Liver (tissue), 7 donors: ENCODE measurements at regions not wholly inside any gene's neighbourhood (a gene's known extent, or its start where the extent isn't known, plus 50 kb on each side); places are given as distances from the start of the nearest gene placed in this dataset.

ENCODE experiments used
- DNase-seq: peaks from one replicate; pipeline ENCODE4 v3.0.0-alpha.2; 2017; ENCODE audit warnings: low spot score
- H3K27ac ChIP-seq, 2 donors: one replicate each; pipeline ENCODE4 v1.7.0; 2013; ENCODE audit warnings: inconsistent platforms in 2 of 2, low read length in 2 of 2, control low read depth in 1 of 2, low read depth in 1 of 2, mild to moderate bottlenecking in 1 of 2
- H3K27me3 ChIP-seq, 4 donors: one replicate each; pipeline versions ENCODE4 v1.6.1 to v1.7.0; 2013; ENCODE audit warnings: low read length in 3 of 4, inconsistent platforms in 1 of 4, mild to moderate bottlenecking in 1 of 4, moderate library complexity in 1 of 4; ENCODE audit not compliant: control insufficient read depth in 4 of 4, insufficient read depth in 4 of 4
- H3K36me3 ChIP-seq, 4 donors: one replicate each; pipeline versions ENCODE4 v1.6.1 to v1.7.0; 2013; ENCODE audit warnings: low read length in 3 of 4, mild to moderate bottlenecking in 3 of 4, low read depth in 1 of 4, moderate library complexity in 1 of 4; ENCODE audit not compliant: control insufficient read depth in 4 of 4, insufficient read depth in 3 of 4
- H3K4me1 ChIP-seq, 4 donors: one replicate each; pipeline versions ENCODE4 v1.6.1 to v1.7.0; 2013; ENCODE audit warnings: low read length in 3 of 4, mild to moderate bottlenecking in 3 of 4, moderate library complexity in 1 of 4; ENCODE audit not compliant: control insufficient read depth in 4 of 4, insufficient read depth in 4 of 4
- H3K4me3 ChIP-seq, 3 donors: one replicate each; pipeline versions ENCODE4 v1.6.1 to v1.7.0; 2013; ENCODE audit warnings: low read length in 3 of 3, control low read depth in 1 of 3, low read depth in 1 of 3, mild to moderate bottlenecking in 1 of 3
- H3K9ac ChIP-seq, 2 donors: one replicate each; pipeline ENCODE4 v1.7.0; 2013; ENCODE audit warnings: low read length in 2 of 2, mild to moderate bottlenecking in 2 of 2, moderate library complexity in 2 of 2, control low read depth in 1 of 2, low read depth in 1 of 2
- H3K9me3 ChIP-seq, 4 donors: one replicate each; pipeline versions ENCODE4 v1.6.1 to v1.7.0; 2013; ENCODE audit warnings: low read length in 3 of 4; ENCODE audit not compliant: control insufficient read depth in 4 of 4
- EGR1 ChIP-seq, 2 donors: IDR thresholded peaks; 2 replicates each; pipeline ENCODE4 v1.6.1; 2016 to 2018; ENCODE audit warnings: antibody characterized with exemption in 2 of 2, low read depth in 2 of 2
- FOXA1 ChIP-seq: IDR thresholded peaks from 2 replicates; pipeline ENCODE4 v1.6.1; 2016; ENCODE audit warnings: antibody characterized with exemption
- FOXA2 ChIP-seq: IDR thresholded peaks from 2 replicates; pipeline ENCODE4 v1.6.1; 2016; ENCODE audit warnings: antibody characterized with exemption
- GABPA ChIP-seq, 2 donors: IDR thresholded peaks in 1 of 2; conservative IDR thresholded peaks in 1 of 2; 2 replicates each; pipeline ENCODE4 v1.6.1; 2016; ENCODE audit warnings: antibody characterized with exemption in 2 of 2, mild to moderate bottlenecking in 1 of 2, moderate library complexity in 1 of 2
- HNF4A ChIP-seq, 2 donors: conservative IDR thresholded peaks; 2 replicates each; pipeline ENCODE4 v1.6.1; 2016; ENCODE audit warnings: antibody characterized with exemption in 2 of 2, mild to moderate bottlenecking in 2 of 2
- HNF4G ChIP-seq: IDR thresholded peaks from 2 replicates; pipeline ENCODE4 v1.6.1; 2016; ENCODE audit warnings: antibody characterized with exemption
- JUND ChIP-seq, 2 donors: IDR thresholded peaks; 2 replicates each; pipeline ENCODE4 v1.6.1; 2016; ENCODE audit warnings: antibody characterized with exemption in 2 of 2
- NR2F2 ChIP-seq: IDR thresholded peaks from 2 replicates; pipeline ENCODE4 v1.6.1; 2016; ENCODE audit warnings: antibody characterized with exemption
- RAD21 ChIP-seq, 2 donors: IDR thresholded peaks; 2 replicates each; pipeline ENCODE4 v1.6.1; 2016; ENCODE audit warnings: antibody characterized with exemption in 2 of 2, mild to moderate bottlenecking in 2 of 2
- RXRA ChIP-seq, 2 donors: IDR thresholded peaks; 2 replicates each; pipeline ENCODE4 v1.6.1; 2017 to 2018; ENCODE audit warnings: antibody characterized with exemption in 2 of 2, mild to moderate bottlenecking in 1 of 2
- SP1 ChIP-seq: IDR thresholded peaks from 2 replicates; pipeline ENCODE4 v1.6.1; 2018; ENCODE audit warnings: antibody characterized with exemption, mild to moderate bottlenecking
- TAF1 ChIP-seq: conservative IDR thresholded peaks from 2 replicates; pipeline ENCODE4 v1.6.1; 2016; ENCODE audit warnings: antibody characterized with exemption, mild to moderate bottlenecking
- YY1 ChIP-seq: IDR thresholded peaks from 2 replicates; pipeline ENCODE4 v1.6.1; 2016; ENCODE audit warnings: antibody characterized with exemption, mild to moderate bottlenecking
- TF ChIP-seq, protein P1 (sequence below): IDR thresholded peaks from 2 replicates; pipeline ENCODE4 v1.6.1; 2016; ENCODE audit warnings: antibody characterized with exemption, mild to moderate bottlenecking
- TF ChIP-seq, protein P2 (sequence below): fragments of 150-350 bp; IDR thresholded peaks from 2 replicates; pipeline ENCODE4 v1.5.1; 2017; ENCODE audit warnings: improper control_type of control experiment, low read depth, low read length; ENCODE audit not compliant: missing input control
- TF ChIP-seq, protein P3 (sequence below): IDR thresholded peaks from 2 replicates; pipeline ENCODE4 v1.6.1; 2016; ENCODE audit warnings: antibody characterized with exemption
- TF ChIP-seq, protein P4 (sequence below): IDR thresholded peaks from 2 replicates; pipeline ENCODE4 v1.6.1; 2016; ENCODE audit warnings: antibody characterized with exemption
- TF ChIP-seq, protein P5 (sequence below): IDR thresholded peaks from 2 replicates; pipeline ENCODE4 v1.6.1; 2016; ENCODE audit warnings: antibody characterized with exemption
- donor health status: healthy.
- donor health status: healthy.
- donor health status: healthy.
- donor health status: healthy.

DNA sequence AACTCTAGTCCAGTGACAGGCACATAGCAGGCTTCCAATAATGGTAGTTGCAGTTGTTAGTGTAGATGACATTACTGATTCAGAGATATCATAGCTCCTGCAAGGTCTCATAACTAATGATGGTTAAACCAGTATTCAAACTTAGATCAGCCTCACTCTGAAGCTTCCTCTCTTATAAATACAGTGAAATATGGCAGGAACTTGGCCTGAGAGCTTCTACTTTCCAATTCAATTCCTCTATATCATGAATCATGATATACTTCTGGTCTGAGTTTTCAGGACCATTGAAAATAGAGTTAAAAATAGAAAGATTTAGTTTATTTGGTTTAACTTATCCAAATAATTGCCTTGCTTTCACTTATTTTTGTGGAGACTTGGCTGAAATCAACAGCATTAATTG lies 167.5 kb upstream of the NOVA1 start:
- peak overlapping the region; percentile 6 to 62 for H3K27ac ChIP-seq
- H3K36me3 ChIP-seq = no peaks in the 10 kb centered on the region
- TF ChIP-seq, protein P1, sequence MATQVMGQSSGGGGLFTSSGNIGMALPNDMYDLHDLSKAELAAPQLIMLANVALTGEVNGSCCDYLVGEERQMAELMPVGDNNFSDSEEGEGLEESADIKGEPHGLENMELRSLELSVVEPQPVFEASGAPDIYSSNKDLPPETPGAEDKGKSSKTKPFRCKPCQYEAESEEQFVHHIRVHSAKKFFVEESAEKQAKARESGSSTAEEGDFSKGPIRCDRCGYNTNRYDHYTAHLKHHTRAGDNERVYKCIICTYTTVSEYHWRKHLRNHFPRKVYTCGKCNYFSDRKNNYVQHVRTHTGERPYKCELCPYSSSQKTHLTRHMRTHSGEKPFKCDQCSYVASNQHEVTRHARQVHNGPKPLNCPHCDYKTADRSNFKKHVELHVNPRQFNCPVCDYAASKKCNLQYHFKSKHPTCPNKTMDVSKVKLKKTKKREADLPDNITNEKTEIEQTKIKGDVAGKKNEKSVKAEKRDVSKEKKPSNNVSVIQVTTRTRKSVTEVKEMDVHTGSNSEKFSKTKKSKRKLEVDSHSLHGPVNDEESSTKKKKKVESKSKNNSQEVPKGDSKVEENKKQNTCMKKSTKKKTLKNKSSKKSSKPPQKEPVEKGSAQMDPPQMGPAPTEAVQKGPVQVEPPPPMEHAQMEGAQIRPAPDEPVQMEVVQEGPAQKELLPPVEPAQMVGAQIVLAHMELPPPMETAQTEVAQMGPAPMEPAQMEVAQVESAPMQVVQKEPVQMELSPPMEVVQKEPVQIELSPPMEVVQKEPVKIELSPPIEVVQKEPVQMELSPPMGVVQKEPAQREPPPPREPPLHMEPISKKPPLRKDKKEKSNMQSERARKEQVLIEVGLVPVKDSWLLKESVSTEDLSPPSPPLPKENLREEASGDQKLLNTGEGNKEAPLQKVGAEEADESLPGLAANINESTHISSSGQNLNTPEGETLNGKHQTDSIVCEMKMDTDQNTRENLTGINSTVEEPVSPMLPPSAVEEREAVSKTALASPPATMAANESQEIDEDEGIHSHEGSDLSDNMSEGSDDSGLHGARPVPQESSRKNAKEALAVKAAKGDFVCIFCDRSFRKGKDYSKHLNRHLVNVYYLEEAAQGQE = no peak
- TF ChIP-seq, protein P2, sequence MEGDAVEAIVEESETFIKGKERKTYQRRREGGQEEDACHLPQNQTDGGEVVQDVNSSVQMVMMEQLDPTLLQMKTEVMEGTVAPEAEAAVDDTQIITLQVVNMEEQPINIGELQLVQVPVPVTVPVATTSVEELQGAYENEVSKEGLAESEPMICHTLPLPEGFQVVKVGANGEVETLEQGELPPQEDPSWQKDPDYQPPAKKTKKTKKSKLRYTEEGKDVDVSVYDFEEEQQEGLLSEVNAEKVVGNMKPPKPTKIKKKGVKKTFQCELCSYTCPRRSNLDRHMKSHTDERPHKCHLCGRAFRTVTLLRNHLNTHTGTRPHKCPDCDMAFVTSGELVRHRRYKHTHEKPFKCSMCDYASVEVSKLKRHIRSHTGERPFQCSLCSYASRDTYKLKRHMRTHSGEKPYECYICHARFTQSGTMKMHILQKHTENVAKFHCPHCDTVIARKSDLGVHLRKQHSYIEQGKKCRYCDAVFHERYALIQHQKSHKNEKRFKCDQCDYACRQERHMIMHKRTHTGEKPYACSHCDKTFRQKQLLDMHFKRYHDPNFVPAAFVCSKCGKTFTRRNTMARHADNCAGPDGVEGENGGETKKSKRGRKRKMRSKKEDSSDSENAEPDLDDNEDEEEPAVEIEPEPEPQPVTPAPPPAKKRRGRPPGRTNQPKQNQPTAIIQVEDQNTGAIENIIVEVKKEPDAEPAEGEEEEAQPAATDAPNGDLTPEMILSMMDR = no peak
- TF ChIP-seq JUND (IDR thresholded peaks at IDR 0.05) = no peak
- TF ChIP-seq, protein P3, sequence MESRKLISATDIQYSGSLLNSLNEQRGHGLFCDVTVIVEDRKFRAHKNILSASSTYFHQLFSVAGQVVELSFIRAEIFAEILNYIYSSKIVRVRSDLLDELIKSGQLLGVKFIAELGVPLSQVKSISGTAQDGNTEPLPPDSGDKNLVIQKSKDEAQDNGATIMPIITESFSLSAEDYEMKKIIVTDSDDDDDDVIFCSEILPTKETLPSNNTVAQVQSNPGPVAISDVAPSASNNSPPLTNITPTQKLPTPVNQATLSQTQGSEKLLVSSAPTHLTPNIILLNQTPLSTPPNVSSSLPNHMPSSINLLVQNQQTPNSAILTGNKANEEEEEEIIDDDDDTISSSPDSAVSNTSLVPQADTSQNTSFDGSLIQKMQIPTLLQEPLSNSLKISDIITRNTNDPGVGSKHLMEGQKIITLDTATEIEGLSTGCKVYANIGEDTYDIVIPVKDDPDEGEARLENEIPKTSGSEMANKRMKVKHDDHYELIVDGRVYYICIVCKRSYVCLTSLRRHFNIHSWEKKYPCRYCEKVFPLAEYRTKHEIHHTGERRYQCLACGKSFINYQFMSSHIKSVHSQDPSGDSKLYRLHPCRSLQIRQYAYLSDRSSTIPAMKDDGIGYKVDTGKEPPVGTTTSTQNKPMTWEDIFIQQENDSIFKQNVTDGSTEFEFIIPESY = no peak
- TF ChIP-seq RAD21 (IDR thresholded peaks at IDR 0.05) = no peak
- TF ChIP-seq, protein P4, sequence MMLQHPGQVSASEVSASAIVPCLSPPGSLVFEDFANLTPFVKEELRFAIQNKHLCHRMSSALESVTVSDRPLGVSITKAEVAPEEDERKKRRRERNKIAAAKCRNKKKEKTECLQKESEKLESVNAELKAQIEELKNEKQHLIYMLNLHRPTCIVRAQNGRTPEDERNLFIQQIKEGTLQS = no peak
- no peak for TF ChIP-seq FOXA2
- no peak for TF ChIP-seq YY1
- no peak for TF ChIP-seq EGR1 (IDR thresholded peaks at IDR 0.05; ENCODE audit: low read depth in 2 of 2)
- no peak for TF ChIP-seq HNF4G
- no peak for TF ChIP-seq RXRA (IDR thresholded peaks at IDR 0.05)
- TF ChIP-seq HNF4A (conservative IDR thresholded peaks at IDR 0.05) = no peak
- no peak for TF ChIP-seq NR2F2
- no peak for TF ChIP-seq GABPA (IDR thresholded peaks at IDR 0.05 in 1 of 2, conservative IDR thresholded peaks at IDR 0.05 in 1 of 2)
- no peak for TF ChIP-seq TAF1
- TF ChIP-seq, protein P5, sequence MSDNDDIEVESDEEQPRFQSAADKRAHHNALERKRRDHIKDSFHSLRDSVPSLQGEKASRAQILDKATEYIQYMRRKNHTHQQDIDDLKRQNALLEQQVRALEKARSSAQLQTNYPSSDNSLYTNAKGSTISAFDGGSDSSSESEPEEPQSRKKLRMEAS = no peak
- no peak for TF ChIP-seq SP1
- TF ChIP-seq FOXA1 = no peak
- no peaks in the 10 kb centered on the region for H3K27me3 ChIP-seq
- no peak overlapping the region for H3K4me3 ChIP-seq
- H3K4me1 ChIP-seq = peaks cover 0 to 8% (median 3%) of the 10 kb centered on the region in 4 donors
- no peak for DNase-seq
- H3K9me3 ChIP-seq = no peaks in the 10 kb centered on the region
- H3K9ac ChIP-seq = no peak overlapping the region
